Testis (tissue), 2 donors: ENCODE measurements at regions not wholly inside any gene's neighbourhood (a gene's known extent, or its start where the extent isn't known, plus 50 kb on each side); places are given as distances from the start of the nearest gene placed in this dataset.

Experiments
- DNase-seq: peaks from one replicate; pipeline ENCODE4 v3.0.0-alpha.2; 2019
- H3K27ac ChIP-seq, 2 donors: fragments of 200-600 bp; sonication (generic); one replicate each; pipeline ENCODE4 v1.5.1; 2019
- H3K27me3 ChIP-seq: fragments of 200-600 bp; sonication (generic); one replicate; pipeline ENCODE4 v1.5.1; 2019
- H3K36me3 ChIP-seq: fragments of 200-600 bp; sonication (generic); one replicate; pipeline ENCODE4 v1.5.1; 2017; ENCODE audit warnings: low read depth; ENCODE audit errors: missing control alignments
- H3K4me1 ChIP-seq: fragments of 200-600 bp; sonication (generic); one replicate; pipeline ENCODE4 v1.5.1; 2019
- H3K4me3 ChIP-seq, 2 donors: fragments of 200-600 bp; sonication (generic); one replicate each; pipeline ENCODE4 v1.5.1; 2017 to 2019
- H3K9me3 ChIP-seq: fragments of 200-600 bp; sonication (generic); one replicate; pipeline ENCODE4 v1.5.1; 2017
- POLR2A ChIP-seq: fragments of 450-650 bp; IDR thresholded peaks from one replicate; pipeline ENCODE4 v1.6.1; 2017; ENCODE audit warnings: antibody characterized with exemption, mild to moderate bottlenecking, moderate library complexity
- WGBS, 2 donors: methylation state at CpG; one replicate each; pipeline ENCODE4 v1.1.5; 2018; 5-methylcytosine and 5-hydroxymethylcytosine counted together
- intact Hi-C: fragments of 100-400 bp; cut with DNase I; formaldehyde crosslinking; loops from one replicate; pipeline ENCODE4 v1.15.1; 2023; ENCODE audit warnings: low total_unique reads
- TF ChIP-seq, protein P1 (sequence below), 3 experiments: fragments of 450-650 bp in 2 of 3; fragments of 200-600 bp in 1 of 3; sonication (generic) in 1 of 3; IDR thresholded peaks; one replicate each; pipeline ENCODE4 v1.5.1; 2016 to 2019; ENCODE audit warnings: antibody characterized with exemption in 3 of 3, mild to moderate bottlenecking in 2 of 3, moderate library complexity in 1 of 3

DNA sequence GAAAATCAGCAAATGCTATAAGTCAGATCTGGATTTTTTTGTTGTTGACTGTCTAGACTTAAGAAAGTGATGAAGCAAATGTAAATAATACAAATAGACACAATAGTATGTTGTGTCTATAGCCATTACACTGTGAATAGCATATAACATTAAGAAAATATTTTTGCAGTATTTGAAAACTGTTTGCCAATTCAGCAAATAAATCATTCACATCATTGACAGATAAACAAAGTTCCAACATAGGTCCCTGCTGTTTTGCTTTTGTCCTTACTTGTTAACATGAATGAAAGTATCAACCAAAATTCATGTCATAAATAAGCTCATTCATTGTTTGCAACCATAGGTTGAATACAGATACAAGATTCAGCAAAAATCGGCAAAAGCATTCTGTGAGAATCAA lies 200.5 kb downstream of the KIF20B start:
- whole genome bisulfite sequencing, 2 donors, result 96 to 97% methylated on average over 1 of the region's 1 CpG
- no peaks in the 10 kb centered on the region for H3K4me1 ChIP-seq
- no peaks in the 10 kb centered on the region for H3K36me3 ChIP-seq
- H3K4me3 ChIP-seq, result no peak overlapping the region
- no peak for DNase-seq
- H3K9me3 ChIP-seq, result no peaks in the 10 kb centered on the region
- H3K27ac ChIP-seq, result no peak overlapping the region
- H3K27me3 ChIP-seq, result no peaks in the 10 kb centered on the region
- intact Hi-C loops, result no loop called here
- TF ChIP-seq, protein P1, sequence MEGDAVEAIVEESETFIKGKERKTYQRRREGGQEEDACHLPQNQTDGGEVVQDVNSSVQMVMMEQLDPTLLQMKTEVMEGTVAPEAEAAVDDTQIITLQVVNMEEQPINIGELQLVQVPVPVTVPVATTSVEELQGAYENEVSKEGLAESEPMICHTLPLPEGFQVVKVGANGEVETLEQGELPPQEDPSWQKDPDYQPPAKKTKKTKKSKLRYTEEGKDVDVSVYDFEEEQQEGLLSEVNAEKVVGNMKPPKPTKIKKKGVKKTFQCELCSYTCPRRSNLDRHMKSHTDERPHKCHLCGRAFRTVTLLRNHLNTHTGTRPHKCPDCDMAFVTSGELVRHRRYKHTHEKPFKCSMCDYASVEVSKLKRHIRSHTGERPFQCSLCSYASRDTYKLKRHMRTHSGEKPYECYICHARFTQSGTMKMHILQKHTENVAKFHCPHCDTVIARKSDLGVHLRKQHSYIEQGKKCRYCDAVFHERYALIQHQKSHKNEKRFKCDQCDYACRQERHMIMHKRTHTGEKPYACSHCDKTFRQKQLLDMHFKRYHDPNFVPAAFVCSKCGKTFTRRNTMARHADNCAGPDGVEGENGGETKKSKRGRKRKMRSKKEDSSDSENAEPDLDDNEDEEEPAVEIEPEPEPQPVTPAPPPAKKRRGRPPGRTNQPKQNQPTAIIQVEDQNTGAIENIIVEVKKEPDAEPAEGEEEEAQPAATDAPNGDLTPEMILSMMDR (IDR thresholded peaks at IDR 0.05), result no peak
- TF ChIP-seq POLR2A, result no peak

GRCh38 chr10:89904755-89905154 lies 203.4 kb downstream of the KIF20B start:
- DNase-seq, result no peak
- intact Hi-C loops, result no loop called here
- TF ChIP-seq, protein P1 (IDR thresholded peaks at IDR 0.05), result no peak
- TF ChIP-seq POLR2A, result no peak
- Histone ChIP-seq H3K27ac (no peak overlapping the region), H3K4me3 (no peak overlapping the region), H3K4me1 (no peaks in the 10 kb centered on the region), H3K36me3 (no peaks in the 10 kb centered on the region), H3K9me3 (no peaks in the 10 kb centered on the region), H3K27me3 (no peaks in the 10 kb centered on the region)
- 85 to 96% methylated on average over 4 of the region's 4 CpGs for WGBS, 2 donors

GRCh38 chr10:89909752-89910151 lies 208.4 kb downstream of the KIF20B start:
- Histone ChIP-seq H3K27ac (no peak overlapping the region), H3K27me3 (no peaks in the 10 kb centered on the region), H3K9me3 (no peaks in the 10 kb centered on the region), H3K36me3 (no peaks in the 10 kb centered on the region), H3K4me1 (no peaks in the 10 kb centered on the region), H3K4me3 (no peak overlapping the region)
- no peak for TF ChIP-seq POLR2A
- TF ChIP-seq, protein P1 (IDR thresholded peaks at IDR 0.05), result no peak
- no peak for DNase-seq
- WGBS, 2 donors, result 55 to 73% methylated on average over 3 of the region's 3 CpGs
- intact Hi-C loops, result no loop called here

- Histone ChIP-seq H3K27me3 (no peaks in the 10 kb centered on the region), H3K9me3 (no peaks in the 10 kb centered on the region), H3K4me1 (no peaks in the 10 kb centered on the region), H3K4me3 (no peak overlapping the region), H3K36me3 (no peaks in the 10 kb centered on the region), H3K27ac (no peak overlapping the region)
- WGBS, 2 donors, result 87 to 91% methylated on average over 2 of the region's 2 CpGs
- TF ChIP-seq, protein P1 (IDR thresholded peaks at IDR 0.05), result no peak
- no peak for DNase-seq
- intact Hi-C loops, result no loop called here
Observed at GRCh38 chr10:89915021-89915420, 213.6 kb downstream of the KIF20B start.

- TF ChIP-seq, protein P1 (IDR thresholded peaks at IDR 0.05), result no peak
- TF ChIP-seq POLR2A, result no peak
- Histone ChIP-seq H3K36me3 (no peaks in the 10 kb centered on the region), H3K9me3 (no peaks in the 10 kb centered on the region), H3K27me3 (no peaks in the 10 kb centered on the region), H3K27ac (no peak overlapping the region), H3K4me3 (no peak overlapping the region), H3K4me1 (no peaks in the 10 kb centered on the region)
- intact Hi-C loops, result no loop called here
- no peak for DNase-seq
Observed at GRCh38 chr10:89915968-89916367, 214.6 kb downstream of the KIF20B start.
